Stimulated activated CD4-positive, alpha-beta T cell treated with anti-CD3 and anti-CD28 coated beads, Interleukin-2, amount 100 ng/mL, for 48 hours (primary cell): ENCODE measurements at regions not wholly inside any gene's neighbourhood (a gene's known extent, or its start where the extent isn't known, plus 50 kb on each side); places are given as distances from the start of the nearest gene placed in this dataset.

Experiments
- DNase-seq, 2 donors: peaks; one replicate each; pipeline ENCODE4 v3.0.0-alpha.2; 2020

DNA sequence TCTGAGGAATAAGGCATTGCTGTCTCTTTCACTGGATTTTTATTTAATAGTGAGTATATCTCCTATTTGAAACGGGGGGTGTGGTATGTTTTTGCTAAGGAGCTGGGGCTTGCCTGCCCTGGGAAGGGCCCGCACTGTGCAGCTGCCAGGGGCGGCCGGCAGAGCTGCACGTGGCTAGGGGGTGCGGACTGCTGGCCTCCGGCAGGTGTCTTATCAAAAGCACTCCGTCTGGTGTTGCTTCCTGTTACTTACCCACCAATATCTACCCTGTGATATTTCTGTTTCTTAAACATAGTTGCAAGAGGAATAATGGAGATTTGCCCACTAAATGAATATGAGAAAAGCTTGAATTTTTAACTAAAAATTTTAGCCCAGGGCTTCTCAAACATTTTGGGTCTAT is 232.0 kb downstream of the IRX1 start:
- no peak for DNase-seq

GRCh38 chr5:3828761-3829160 is 233.1 kb downstream of the IRX1 start:
- DNase-seq, result no peak

GRCh38 chr5:3833566-3833965 is 237.9 kb downstream of the IRX1 start:
- no peak for DNase-seq

DNA sequence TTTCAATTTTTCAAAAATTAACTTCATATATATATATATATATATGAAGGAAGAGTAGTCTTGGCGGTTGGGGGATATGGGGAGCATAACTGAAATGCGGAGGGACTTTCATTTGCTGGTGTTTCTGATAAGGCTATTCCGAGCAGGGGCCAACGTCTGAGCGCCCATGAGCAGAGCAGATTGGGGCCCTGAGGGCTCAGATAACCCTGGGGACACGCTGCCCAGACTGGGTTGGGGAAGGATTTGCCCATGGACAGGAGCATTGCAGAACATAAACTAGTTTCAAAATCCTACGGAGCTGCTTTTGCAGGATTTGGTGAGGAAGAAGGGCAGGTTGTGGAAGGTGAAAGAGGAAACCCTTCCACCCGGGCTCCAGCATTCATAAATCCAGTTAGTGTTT is 240.2 kb downstream of the IRX1 start:
- no peak for DNase-seq

- DNase-seq, result no peak
Observed at GRCh38 chr5:3836528-3836927, 240.9 kb downstream of the IRX1 start.

DNA sequence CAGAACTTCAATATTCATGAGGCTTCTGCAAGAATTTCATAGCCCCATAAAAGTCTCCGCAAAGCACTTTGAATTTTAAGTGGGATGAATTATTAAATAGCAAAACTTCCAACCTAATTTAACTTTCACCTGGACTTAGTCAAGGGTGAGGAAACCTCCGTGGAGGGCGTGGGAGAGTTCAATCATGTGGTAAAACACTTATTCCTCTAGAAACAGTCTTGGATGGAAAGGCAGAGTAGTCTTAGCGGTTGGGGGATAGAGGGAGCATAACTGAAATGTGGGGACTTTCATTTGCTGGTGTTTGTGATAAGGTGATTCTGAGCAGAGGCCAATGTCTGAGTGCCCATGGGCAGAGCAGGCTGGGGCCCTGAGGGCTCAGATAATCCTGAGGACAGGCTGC is 241.9 kb downstream of the IRX1 start:
- no peak for DNase-seq

- no peak for DNase-seq
Observed at GRCh38 chr5:3839151-3839550, 243.5 kb downstream of the IRX1 start.

GRCh38 chr5:3842591-3842990 is 247.0 kb downstream of the IRX1 start:
- DNase-seq, result no peak

- no peak for DNase-seq
Observed at GRCh38 chr5:3843706-3844105, 248.1 kb downstream of the IRX1 start.

- DNase-seq, result no peak
Observed at GRCh38 chr5:3844266-3844665, 248.6 kb downstream of the IRX1 start.

DNA sequence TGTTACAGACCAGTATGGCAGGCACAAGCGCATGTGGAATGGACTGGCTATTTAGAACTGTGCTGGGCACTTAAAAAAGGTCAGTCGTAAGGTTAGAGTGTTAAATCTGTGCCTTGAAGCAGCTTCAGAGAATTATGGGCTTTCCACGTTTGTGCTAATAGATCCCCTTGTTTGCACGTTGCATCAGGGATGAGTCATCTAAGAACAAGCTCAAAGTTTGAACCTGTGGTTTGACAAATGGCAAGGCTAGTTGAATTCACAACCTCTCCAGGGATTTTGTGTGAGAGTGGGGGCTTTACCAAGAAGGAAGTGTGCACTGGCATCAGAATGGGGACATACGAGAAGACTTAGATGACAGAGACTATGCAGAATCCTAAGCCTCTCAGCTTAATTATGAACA is 249.6 kb downstream of the IRX1 start:
- no peak for DNase-seq

- DNase-seq, result no peak
Observed at GRCh38 chr5:3852161-3852916, 256.7 kb downstream of the IRX1 start.

- no peak for DNase-seq
Observed at GRCh38 chr5:3853362-3853761, 257.7 kb downstream of the IRX1 start.

DNA sequence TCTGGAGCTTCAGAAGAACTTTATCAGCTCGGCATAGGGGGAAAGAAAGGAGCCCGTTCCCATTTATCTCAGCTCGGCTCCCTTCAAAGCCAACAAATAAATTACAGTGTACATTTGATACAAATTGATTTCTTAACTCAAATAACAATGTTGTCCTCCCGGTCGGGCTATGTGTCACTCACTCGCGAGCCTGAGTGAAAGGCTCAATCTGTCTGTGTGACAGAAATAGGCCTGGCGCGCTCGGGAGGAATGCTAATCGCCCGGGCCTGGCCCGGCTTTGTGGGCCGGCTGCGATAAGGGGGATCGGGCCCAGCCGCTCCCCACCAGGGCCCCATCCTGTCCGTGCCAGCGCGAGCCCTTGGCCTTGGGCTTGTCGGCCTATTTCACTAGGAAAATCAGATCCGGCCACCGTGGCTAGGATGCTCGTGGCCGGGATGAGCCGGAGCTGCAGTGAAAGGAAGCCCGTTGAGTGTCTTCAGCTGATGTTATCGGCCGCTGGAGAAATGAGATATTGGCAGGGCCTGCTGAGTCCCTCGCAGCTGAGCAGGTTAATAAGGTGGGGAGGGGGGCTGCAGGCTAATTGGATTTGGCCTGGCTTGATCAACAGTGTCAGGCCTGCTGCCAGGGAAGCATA is 258.7 kb downstream of the IRX1 start:
- DNase-seq, result no peak

GRCh38 chr5:3856036-3856435 is 260.4 kb downstream of the IRX1 start:
- no peak for DNase-seq

DNA sequence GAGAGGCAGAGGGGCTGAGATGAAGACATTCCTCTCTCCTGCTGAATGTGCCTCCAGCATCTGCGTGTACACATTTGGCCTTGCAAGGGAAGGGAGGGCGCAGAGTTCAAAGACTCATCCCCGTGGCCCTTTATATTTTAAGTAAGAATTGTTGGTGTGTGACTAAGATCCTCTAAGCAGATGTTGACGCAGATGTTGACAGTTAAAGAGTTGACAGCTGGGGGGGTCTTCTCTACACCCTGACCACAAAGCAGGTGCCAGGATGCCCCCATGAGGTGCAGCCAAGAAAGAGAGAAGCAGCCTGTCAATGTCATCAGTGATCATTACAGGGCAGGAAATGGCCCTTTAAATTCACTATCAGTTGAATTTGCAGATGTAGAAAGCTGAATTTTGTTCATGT is 262.9 kb downstream of the IRX1 start:
- DNase-seq, result no peak

GRCh38 chr5:3862906-3863305 is 267.3 kb downstream of the IRX1 start:
- no peak for DNase-seq

DNA sequence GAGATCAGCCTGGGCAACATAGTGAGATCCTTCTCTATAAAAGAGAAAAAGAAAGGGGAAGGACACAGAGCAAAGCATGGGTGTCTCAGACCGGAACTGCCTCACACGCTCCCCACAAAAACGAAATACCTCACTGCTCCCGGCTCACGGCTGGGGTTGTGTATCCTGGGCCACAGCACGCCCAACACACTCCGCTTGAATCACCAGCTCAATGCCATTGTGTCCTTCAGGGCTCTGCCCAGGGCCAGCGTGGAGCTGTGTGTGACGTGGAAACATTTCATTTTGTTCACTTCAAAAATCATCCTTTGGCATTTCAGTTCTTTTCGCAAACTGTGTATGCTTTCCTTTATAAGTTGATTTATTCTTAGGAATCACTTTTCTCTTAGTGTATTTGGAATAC is 279.5 kb downstream of the IRX1 start:
- no peak for DNase-seq

GRCh38 chr5:3878267-3878666 is 282.6 kb downstream of the IRX1 start:
- no peak for DNase-seq

DNA sequence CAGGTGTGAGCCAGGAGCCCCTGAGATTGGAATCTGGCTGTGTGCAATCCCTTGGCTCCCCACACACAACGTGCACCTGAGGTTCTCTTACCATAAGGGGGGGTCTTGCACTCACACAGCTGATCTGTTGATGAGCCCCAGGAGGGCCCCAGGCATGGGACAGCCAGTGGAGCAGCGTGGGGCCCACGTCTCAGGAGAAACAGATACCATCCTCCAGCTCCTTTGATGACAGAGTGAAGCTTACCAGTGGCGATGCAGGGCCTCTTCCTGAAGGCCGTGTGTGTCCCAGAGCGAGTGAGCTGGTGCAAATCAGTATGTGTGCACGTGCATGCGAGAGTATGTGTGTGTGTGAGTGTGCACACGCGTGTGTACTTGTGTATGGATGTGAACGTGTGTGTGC is 287.4 kb downstream of the IRX1 start:
- DNase-seq, result no peak

DNA sequence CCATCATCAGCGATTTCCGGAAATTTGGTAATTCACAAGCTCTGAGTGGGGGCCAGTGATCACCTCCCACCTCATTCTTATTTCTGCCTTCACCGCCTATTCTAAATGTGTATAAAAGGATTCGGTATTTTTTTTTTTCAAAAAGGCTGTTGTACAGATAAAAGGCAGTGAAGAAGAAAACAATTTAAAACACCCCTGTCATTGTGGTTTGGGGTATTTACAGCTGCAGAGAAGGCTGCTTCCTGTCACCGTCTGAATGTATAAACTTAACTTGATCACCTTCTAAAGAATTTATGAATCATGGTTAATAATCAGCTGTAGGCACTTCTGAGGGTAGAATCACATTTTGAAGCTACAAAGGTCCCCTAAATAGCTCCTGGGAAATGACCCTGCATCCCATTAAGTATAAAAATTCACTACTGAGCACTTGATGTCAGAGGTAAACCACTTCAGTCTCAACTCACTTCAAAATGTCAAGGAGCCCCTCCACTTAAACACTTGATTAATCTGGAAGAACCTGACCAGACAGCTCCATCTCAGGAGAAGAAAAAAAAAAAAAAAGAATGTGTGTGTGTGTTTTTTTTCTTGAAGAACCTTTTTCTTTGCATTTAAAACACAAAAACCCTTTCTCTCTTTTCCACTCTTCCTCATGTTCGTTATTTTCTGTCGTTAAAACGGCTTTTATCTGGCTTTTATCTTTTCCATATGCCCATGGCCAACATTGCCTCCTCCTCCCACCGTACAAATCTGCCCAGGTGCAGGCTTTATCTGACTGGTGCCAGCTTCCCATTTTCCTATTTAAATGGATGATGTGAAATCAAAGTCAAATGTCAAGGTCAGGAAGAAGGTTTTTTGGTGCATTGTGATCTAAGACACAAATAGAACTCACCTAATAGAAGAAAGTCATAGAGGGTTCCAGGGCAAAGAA is 291.2 kb downstream of the IRX1 start:
- DNase-seq, result no peak

DNA sequence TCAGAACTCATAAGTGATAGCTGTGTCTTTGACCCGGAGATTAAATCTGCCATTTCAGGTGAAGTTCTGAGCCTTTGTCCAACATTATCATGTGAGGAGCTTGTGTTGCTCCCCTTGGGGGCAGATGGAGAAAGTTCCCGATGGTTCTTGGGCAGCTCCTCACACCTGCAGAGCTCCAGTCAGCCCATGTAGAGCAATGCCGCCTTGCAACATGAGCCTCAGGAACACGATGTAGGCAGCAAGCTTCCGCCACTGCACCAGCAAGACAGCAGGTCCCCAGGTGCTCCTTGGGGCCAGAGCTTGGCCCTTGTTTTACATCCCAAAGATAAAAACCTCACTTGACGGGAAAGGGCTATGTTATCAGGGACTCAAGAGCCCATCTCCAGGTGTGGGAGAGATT is 292.7 kb downstream of the IRX1 start:
- no peak for DNase-seq

- no peak for DNase-seq
Observed at GRCh38 chr5:3889412-3890142, 293.9 kb downstream of the IRX1 start.
